HEK293 (cell line): ENCODE measurements at regions not wholly inside any gene's neighbourhood (a gene's known extent, or its start where the extent isn't known, plus 50 kb on each side); places are given as distances from the start of the nearest gene placed in this dataset.

Source experiments
- CTCF ChIA-PET: fragments of 350-600 bp; formaldehyde crosslinking; extraction: SDS; loops from one replicate; lab custom pipeline; 2021; ENCODE audit warnings: antibody characterized with exemption; lab: Yijun Ruan, JAX
- POLR2A ChIA-PET: fragments of 300-600 bp; formaldehyde crosslinking; extraction: SDS; loops from one replicate; lab custom pipeline; 2020; ENCODE audit warnings: antibody characterized with exemption, inconsistent platforms; lab: Yijun Ruan, JAX
- H3K27ac ChIP-seq: fragments of 200-500 bp; sonication (Bioruptor generic); 2 replicates; pipeline ENCODE4 v1.5.1; 2014; ENCODE audit warnings: low read depth, low read length, control low read depth, inconsistent platforms; ENCODE audit errors: extremely low read depth
- H3K36me3 ChIP-seq, 2 experiments: fragments of 200-500 bp in 1 of 2; sonication (Bioruptor generic) in 1 of 2; 1 replicate in 1 of 2; 2 replicates in 1 of 2; pipeline ENCODE4 v1.5.1; 2014 to 2017; ENCODE audit warnings: inconsistent platforms in 2 of 2, low read length in 2 of 2; ENCODE audit not compliant: control insufficient read depth in 2 of 2, insufficient read depth in 1 of 2
- H3K4me1 ChIP-seq: fragments of 200-500 bp; sonication (Bioruptor generic); 2 replicates; pipeline ENCODE4 v1.5.1; 2014; ENCODE audit warnings: mild to moderate bottlenecking, low read length, inconsistent platforms; ENCODE audit not compliant: control insufficient read depth, insufficient read depth
- H3K4me3 ChIP-seq: 2 replicates; pipeline ENCODE4 v1.5.1; 2011; ENCODE audit warnings: low read depth, mild to moderate bottlenecking, control low read depth, low read length, moderate library complexity
- H3K9me3 ChIP-seq: fragments of 200-500 bp; sonication (Bioruptor generic); 2 replicates; pipeline ENCODE4 v1.5.1; 2014; ENCODE audit warnings: low read depth, low read length, inconsistent platforms; ENCODE audit not compliant: control insufficient read depth, insufficient read depth
- HOXD13 ChIP-seq: sonication (generic); formaldehyde crosslinking; IDR thresholded peaks from 2 replicates; pipeline ENCODE4 v1.8.0; 2022; ENCODE audit warnings: missing genetic modification reagents, borderline replicate concordance
- MZF1 ChIP-seq: fragments of 450-650 bp; formaldehyde crosslinking; IDR thresholded peaks from 2 replicates; pipeline ENCODE4 v1.5.1; 2017; ENCODE audit warnings: missing biosample characterization, missing genetic modification characterization, borderline replicate concordance
- SCRT2 ChIP-seq: fragments of 450-650 bp; formaldehyde crosslinking; IDR thresholded peaks from 2 replicates; pipeline ENCODE4 v1.5.1; 2016; ENCODE audit warnings: missing biosample characterization, missing genetic modification characterization
- SP2 ChIP-seq: fragments of 450-650 bp; formaldehyde crosslinking; IDR thresholded peaks from 2 replicates; pipeline ENCODE4 v1.5.1; 2016; ENCODE audit warnings: missing biosample characterization, missing genetic modification characterization
- ZBTB21 ChIP-seq: fragments of 450-650 bp; formaldehyde crosslinking; IDR thresholded peaks from 2 replicates; pipeline ENCODE4 v1.5.1; 2017; ENCODE audit warnings: missing biosample characterization, missing genetic modification characterization
- ZEB2 ChIP-seq: fragments of 450-650 bp; formaldehyde crosslinking; IDR thresholded peaks from 2 replicates; pipeline ENCODE4 v1.5.1; 2016; ENCODE audit warnings: missing biosample characterization, missing genetic modification characterization
- ZNF132 ChIP-seq: fragments of 450-650 bp; formaldehyde crosslinking; IDR thresholded peaks from 2 replicates; pipeline ENCODE4 v1.5.1; 2017; ENCODE audit warnings: missing biosample characterization, missing genetic modification characterization, borderline replicate concordance
- ZNF133 ChIP-seq: fragments of 450-650 bp; formaldehyde crosslinking; IDR thresholded peaks from 2 replicates; pipeline ENCODE4 v1.5.1; 2016; ENCODE audit warnings: missing biosample characterization, missing genetic modification characterization
- ZNF174 ChIP-seq: fragments of 450-650 bp; formaldehyde crosslinking; IDR thresholded peaks from 2 replicates; pipeline ENCODE4 v1.5.0; 2017; ENCODE audit warnings: missing biosample characterization, mild to moderate bottlenecking, missing genetic modification characterization
- ZNF184 ChIP-seq: fragments of 450-650 bp; IDR thresholded peaks from 2 replicates; pipeline ENCODE4 v1.5.1; 2018; ENCODE audit warnings: missing biosample characterization, mild to moderate bottlenecking, missing genetic modification characterization
- ZNF221 ChIP-seq: fragments of 450-650 bp; formaldehyde crosslinking; IDR thresholded peaks from 2 replicates; pipeline ENCODE4 v1.5.1; 2017; ENCODE audit warnings: missing biosample characterization, missing genetic modification characterization, borderline replicate concordance
- ZNF239 ChIP-seq: fragments of 450-650 bp; formaldehyde crosslinking; IDR thresholded peaks from 2 replicates; pipeline ENCODE4 v1.5.1; 2016; ENCODE audit warnings: missing biosample characterization, missing genetic modification characterization
- ZNF394 ChIP-seq: fragments of 450-650 bp; formaldehyde crosslinking; IDR thresholded peaks from 2 replicates; pipeline ENCODE4 v1.5.1; 2016; ENCODE audit warnings: missing biosample characterization, missing genetic modification characterization, mild to moderate bottlenecking, moderate library complexity, borderline replicate concordance
- ZNF48 ChIP-seq: fragments of 450-650 bp; formaldehyde crosslinking; IDR thresholded peaks from 2 replicates; pipeline ENCODE4 v1.5.1; 2016; ENCODE audit warnings: missing biosample characterization, missing genetic modification characterization
- ZNF548 ChIP-seq: fragments of 450-650 bp; formaldehyde crosslinking; IDR thresholded peaks from 2 replicates; pipeline ENCODE4 v1.5.1; 2016; ENCODE audit warnings: missing biosample characterization, missing genetic modification characterization
- ZNF571 ChIP-seq: fragments of 450-650 bp; formaldehyde crosslinking; IDR thresholded peaks from 2 replicates; pipeline ENCODE4 v1.5.0; 2017; ENCODE audit warnings: missing biosample characterization, missing genetic modification characterization
- ZNF600 ChIP-seq: fragments of 450-650 bp; formaldehyde crosslinking; IDR thresholded peaks from 2 replicates; pipeline ENCODE4 v1.5.1; 2016; ENCODE audit warnings: missing biosample characterization, missing genetic modification characterization
- ZNF658 ChIP-seq: fragments of 450-650 bp; formaldehyde crosslinking; IDR thresholded peaks from 2 replicates; pipeline ENCODE4; 2016; ENCODE audit warnings: missing biosample characterization, missing genetic modification characterization
- ZNF664 ChIP-seq: fragments of 450-650 bp; formaldehyde crosslinking; IDR thresholded peaks from 2 replicates; pipeline ENCODE4 v1.5.1; 2016; ENCODE audit warnings: missing biosample characterization, missing genetic modification characterization
- ZNF670 ChIP-seq: fragments of 450-650 bp; formaldehyde crosslinking; IDR thresholded peaks from 2 replicates; pipeline ENCODE4 v1.5.1; 2016; ENCODE audit warnings: missing biosample characterization, missing genetic modification characterization, low read depth
- ZNF701 ChIP-seq: fragments of 450-650 bp; formaldehyde crosslinking; IDR thresholded peaks from 2 replicates; pipeline ENCODE4 v1.5.1; 2016; ENCODE audit warnings: missing biosample characterization, missing genetic modification characterization
- TF ChIP-seq, protein P1 (sequence below): fragments of 450-650 bp; formaldehyde crosslinking; IDR thresholded peaks from 2 replicates; pipeline ENCODE4 v1.5.1; 2017; ENCODE audit warnings: missing biosample characterization, missing genetic modification characterization
- TF ChIP-seq, protein P2 (sequence below): fragments of 450-650 bp; formaldehyde crosslinking; IDR thresholded peaks from 2 replicates; pipeline ENCODE4 v1.5.1; 2017; ENCODE audit warnings: missing biosample characterization, missing genetic modification characterization
- TF ChIP-seq, protein P3 (sequence below): fragments of 450-650 bp; formaldehyde crosslinking; IDR thresholded peaks from 2 replicates; pipeline ENCODE4 v1.5.1; 2016; ENCODE audit warnings: missing biosample characterization, missing genetic modification characterization, low read depth

DNA sequence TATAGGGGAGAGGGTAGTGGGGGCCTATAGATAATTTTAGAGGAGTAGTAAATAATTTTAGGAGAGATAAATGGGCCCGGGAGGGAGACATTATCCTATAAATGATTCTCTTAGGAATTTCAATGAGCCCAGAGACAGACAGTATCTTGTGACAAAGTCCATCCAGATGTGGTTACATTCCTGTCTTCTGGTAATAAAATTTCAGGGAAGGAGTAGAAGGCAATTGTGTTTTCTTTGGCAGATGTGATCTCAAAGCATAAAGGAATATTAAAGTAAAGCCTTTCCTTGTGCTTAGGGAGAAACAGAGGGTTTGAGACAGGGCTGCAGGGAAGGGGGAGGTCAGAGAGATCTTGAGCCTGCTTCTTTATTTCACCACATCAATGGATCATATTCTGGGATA lies 979.8 kb upstream of the GJE1 start:
- ChIA-PET CTCF (no interaction called here), POLR2A (no interaction called here)
- H3K36me3 ChIP-seq = no peaks in the 10 kb centered on the region
- no peak overlapping the region for H3K4me3 ChIP-seq
- H3K27ac ChIP-seq = no peak overlapping the region
- no peak for TF ChIP-seq ZNF184 (tag by site-specific recombination)
- TF ChIP-seq ZNF133 (tag by site-specific recombination) = no peak
- TF ChIP-seq SP2 (tag by site-specific recombination) = no peak
- TF ChIP-seq MZF1 (tag by site-specific recombination) = no peak
- TF ChIP-seq HOXD13 (CRISPR knock-in tag) = no peak
- no peak for TF ChIP-seq ZNF394
- TF ChIP-seq, protein P1, sequence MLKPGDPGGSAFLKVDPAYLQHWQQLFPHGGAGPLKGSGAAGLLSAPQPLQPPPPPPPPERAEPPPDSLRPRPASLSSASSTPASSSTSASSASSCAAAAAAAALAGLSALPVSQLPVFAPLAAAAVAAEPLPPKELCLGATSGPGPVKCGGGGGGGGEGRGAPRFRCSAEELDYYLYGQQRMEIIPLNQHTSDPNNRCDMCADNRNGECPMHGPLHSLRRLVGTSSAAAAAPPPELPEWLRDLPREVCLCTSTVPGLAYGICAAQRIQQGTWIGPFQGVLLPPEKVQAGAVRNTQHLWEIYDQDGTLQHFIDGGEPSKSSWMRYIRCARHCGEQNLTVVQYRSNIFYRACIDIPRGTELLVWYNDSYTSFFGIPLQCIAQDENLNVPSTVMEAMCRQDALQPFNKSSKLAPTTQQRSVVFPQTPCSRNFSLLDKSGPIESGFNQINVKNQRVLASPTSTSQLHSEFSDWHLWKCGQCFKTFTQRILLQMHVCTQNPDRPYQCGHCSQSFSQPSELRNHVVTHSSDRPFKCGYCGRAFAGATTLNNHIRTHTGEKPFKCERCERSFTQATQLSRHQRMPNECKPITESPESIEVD = no peak
- no peak for TF ChIP-seq ZEB2 (tag by site-specific recombination)
- TF ChIP-seq ZBTB21 = no peak
- TF ChIP-seq, protein P2, sequence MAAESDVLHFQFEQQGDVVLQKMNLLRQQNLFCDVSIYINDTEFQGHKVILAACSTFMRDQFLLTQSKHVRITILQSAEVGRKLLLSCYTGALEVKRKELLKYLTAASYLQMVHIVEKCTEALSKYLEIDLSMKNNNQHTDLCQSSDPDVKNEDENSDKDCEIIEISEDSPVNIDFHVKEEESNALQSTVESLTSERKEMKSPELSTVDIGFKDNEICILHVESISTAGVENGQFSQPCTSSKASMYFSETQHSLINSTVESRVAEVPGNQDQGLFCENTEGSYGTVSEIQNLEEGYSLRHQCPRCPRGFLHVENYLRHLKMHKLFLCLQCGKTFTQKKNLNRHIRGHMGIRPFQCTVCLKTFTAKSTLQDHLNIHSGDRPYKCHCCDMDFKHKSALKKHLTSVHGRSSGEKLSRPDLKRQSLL (tag by site-specific recombination) = no peak
- TF ChIP-seq ZNF658 (tag by site-specific recombination) = no peak
- TF ChIP-seq ZNF48 (tag by site-specific recombination) = no peak
- TF ChIP-seq SCRT2 (tag by site-specific recombination) = no peak
- TF ChIP-seq ZNF701 = no peak
- TF ChIP-seq ZNF239 (tag by site-specific recombination) = no peak
- no peak for TF ChIP-seq ZNF174
- TF ChIP-seq ZNF221 (tag by site-specific recombination) = no peak
- H3K4me1 ChIP-seq = no peaks in the 10 kb centered on the region
- no peaks in the 10 kb centered on the region for H3K9me3 ChIP-seq

DNA sequence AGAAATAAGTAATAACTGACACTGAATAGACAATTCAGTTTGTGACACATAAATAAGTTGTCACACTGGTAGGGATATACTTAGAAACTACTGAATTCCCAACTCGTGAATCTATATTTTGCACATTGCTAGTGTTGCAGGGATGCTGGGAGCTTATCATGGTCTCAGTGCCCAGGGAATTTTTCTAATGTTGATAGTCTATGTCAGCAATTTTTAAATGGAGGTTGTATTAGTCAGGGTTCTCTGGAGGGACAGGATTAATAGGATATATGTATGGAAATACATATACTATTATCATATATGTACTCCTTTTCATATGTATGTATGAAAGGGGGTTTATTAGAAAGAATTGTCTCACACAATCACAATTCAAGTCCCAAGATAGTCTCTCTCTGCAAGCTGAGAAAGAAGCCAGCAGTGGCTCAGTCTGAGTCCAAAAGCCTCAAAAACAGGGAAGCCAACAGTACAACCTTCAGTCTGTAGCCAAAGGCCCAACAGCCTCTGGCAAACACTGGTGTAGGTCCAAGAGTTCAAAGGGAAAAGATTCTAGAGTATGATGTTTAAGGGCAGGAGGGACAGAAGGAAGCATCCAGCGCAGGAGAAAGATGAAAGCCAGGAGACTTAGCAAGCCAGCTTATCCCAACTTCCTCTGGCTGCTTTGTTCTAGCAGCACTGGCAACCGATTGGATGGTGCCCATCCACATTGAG lies 980.9 kb upstream of the GJE1 start:
- ChIA-PET POLR2A (no interaction called here), CTCF (interaction anchor here (0.6 kb wide), 1 partner anchor 73 kb away, joined by 3 read pairs; no protein-coding TSS in a partner anchor)
- TF ChIP-seq ZNF132 (tag by site-specific recombination) (no peak), ZNF571 (no peak), ZNF664 (tag by site-specific recombination) (no peak), ZNF548 (tag by site-specific recombination) (no peak), ZNF600 (tag by site-specific recombination) (no peak), ZNF670 (tag by site-specific recombination) (no peak)
- TF ChIP-seq, protein P3, sequence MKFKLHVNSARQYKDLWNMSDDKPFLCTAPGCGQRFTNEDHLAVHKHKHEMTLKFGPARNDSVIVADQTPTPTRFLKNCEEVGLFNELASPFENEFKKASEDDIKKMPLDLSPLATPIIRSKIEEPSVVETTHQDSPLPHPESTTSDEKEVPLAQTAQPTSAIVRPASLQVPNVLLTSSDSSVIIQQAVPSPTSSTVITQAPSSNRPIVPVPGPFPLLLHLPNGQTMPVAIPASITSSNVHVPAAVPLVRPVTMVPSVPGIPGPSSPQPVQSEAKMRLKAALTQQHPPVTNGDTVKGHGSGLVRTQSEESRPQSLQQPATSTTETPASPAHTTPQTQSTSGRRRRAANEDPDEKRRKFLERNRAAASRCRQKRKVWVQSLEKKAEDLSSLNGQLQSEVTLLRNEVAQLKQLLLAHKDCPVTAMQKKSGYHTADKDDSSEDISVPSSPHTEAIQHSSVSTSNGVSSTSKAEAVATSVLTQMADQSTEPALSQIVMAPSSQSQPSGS (tag by site-specific recombination) = no peak
- TF ChIP-seq, all 188 proteins: peak for 0
- no peak overlapping the region for H3K4me3 ChIP-seq
- no peaks in the 10 kb centered on the region for H3K36me3 ChIP-seq
- no peaks in the 10 kb centered on the region for H3K9me3 ChIP-seq
- no peaks in the 10 kb centered on the region for H3K4me1 ChIP-seq
- H3K27ac ChIP-seq = no peak overlapping the region
